ENCODE measurements at regions not wholly inside any gene's neighbourhood (a gene's known extent, or its start where the extent isn't known, plus 50 kb on each side); places are given as distances from the start of the nearest gene placed in this dataset.

GRCh38 chr13:22219709-22220108 is 548.8 kb downstream of the FGF9 start:
- Histone ChIP-seq H4K5ac (ENCODE audit: insufficient read length, low read depth, low read length) (no peak overlapping the region), H2BK12ac (ENCODE audit: insufficient read length, low read depth, low read length) (no peak overlapping the region), H3K27me3 (ENCODE audit: insufficient read depth, low read length) (no peaks in the 10 kb centered on the region), H2BK120ac (ENCODE audit: low read depth, low read length, poor library complexity, severe bottlenecking) (no peak overlapping the region), H2AFZ (ENCODE audit: low read length) (no peak overlapping the region), H3K23ac (ENCODE audit: insufficient read length, low read depth, low read length) (no peak overlapping the region), H3K4ac (ENCODE audit: low read depth, low read length) (no peak overlapping the region), H2BK20ac (ENCODE audit: low read depth, low read length, poor library complexity, severe bottlenecking) (no peak overlapping the region), H3T11ph (ENCODE audit: low read length) (no peak overlapping the region), H4K8ac (replicated peaks; ENCODE audit: insufficient read length, low read depth, low read length) (no peak overlapping the region), H3K79me1 (ENCODE audit: insufficient read depth, low read depth, low read length, poor library complexity, severe bottlenecking) (no peaks in the 10 kb centered on the region), H3K27ac (ENCODE audit: insufficient read length, low read depth, low read length) (no peak overlapping the region), H2AK5ac (ENCODE audit: insufficient read length, low read length) (no peak overlapping the region), H3K56ac (ENCODE audit: insufficient read length, low read depth, low read length) (no peak overlapping the region), H4K20me1 (ENCODE audit: control insufficient read depth, insufficient read depth, insufficient read length) (no peaks in the 10 kb centered on the region), H3K9me3 (ENCODE audit: control insufficient read depth, low read depth, low read length) (no peaks in the 10 kb centered on the region), H3K9ac (ENCODE audit: extremely low read depth, insufficient read length, low read length) (no peak overlapping the region), H3K4me2 (ENCODE audit: insufficient read depth, insufficient read length, low read length) (no peak overlapping the region), H3K4me1 (ENCODE audit: insufficient read depth, low read length) (no peaks in the 10 kb centered on the region), H3K14ac (ENCODE audit: insufficient read depth, low read length) (no peak overlapping the region), H4K91ac (ENCODE audit: insufficient read length, low read depth, low read length) (no peak overlapping the region), H2BK5ac (ENCODE audit: insufficient read length, low read length) (no peak overlapping the region), H3K79me2 (ENCODE audit: insufficient read depth, low read length) (no peaks in the 10 kb centered on the region), H3K18ac (ENCODE audit: insufficient read length, low read depth, low read length) (no peak overlapping the region), H3K23me2 (ENCODE audit: insufficient read length, low read depth, low read length, poor library complexity, severe bottlenecking) (no peaks in the 10 kb centered on the region), H2BK15ac (ENCODE audit: low read depth, low read length) (no peak overlapping the region)
- no peak for DNase-seq
- no CpG with 5 or more reads among the region's 2 CpGs for WGBS (ENCODE audit: extremely low coverage, insufficient read length, low lambda C conversion rate)
- Mint-ChIP-seq H3K4me1 (peaks cover 11 to 19% of the 10 kb centered on the region in 2 experiments), H3K27me3 (ENCODE audit: low read depth) (no peaks in the 10 kb centered on the region), H3K36me3 (ENCODE audit: insufficient read depth in 1 of 3, low read depth in 3 of 3) (no peaks in the 10 kb centered on the region), H3K27ac (peak overlapping the region in 1 of 3 experiments; percentile 91; a peak in 1 of 7 replicates), H3K9me3 (no peaks in the 10 kb centered on the region), H3K4me3 (no peak overlapping the region)
- TF ChIP-seq, protein P1, sequence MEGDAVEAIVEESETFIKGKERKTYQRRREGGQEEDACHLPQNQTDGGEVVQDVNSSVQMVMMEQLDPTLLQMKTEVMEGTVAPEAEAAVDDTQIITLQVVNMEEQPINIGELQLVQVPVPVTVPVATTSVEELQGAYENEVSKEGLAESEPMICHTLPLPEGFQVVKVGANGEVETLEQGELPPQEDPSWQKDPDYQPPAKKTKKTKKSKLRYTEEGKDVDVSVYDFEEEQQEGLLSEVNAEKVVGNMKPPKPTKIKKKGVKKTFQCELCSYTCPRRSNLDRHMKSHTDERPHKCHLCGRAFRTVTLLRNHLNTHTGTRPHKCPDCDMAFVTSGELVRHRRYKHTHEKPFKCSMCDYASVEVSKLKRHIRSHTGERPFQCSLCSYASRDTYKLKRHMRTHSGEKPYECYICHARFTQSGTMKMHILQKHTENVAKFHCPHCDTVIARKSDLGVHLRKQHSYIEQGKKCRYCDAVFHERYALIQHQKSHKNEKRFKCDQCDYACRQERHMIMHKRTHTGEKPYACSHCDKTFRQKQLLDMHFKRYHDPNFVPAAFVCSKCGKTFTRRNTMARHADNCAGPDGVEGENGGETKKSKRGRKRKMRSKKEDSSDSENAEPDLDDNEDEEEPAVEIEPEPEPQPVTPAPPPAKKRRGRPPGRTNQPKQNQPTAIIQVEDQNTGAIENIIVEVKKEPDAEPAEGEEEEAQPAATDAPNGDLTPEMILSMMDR (conservative IDR thresholded peaks at IDR 0.05), result no peak
